HL-60/S4 treated with retinoic acid at 250 ng/mL for 4 days and 3 days (cell line): ENCODE measurements at regions not wholly inside any gene's neighbourhood (a gene's known extent, or its start where the extent isn't known, plus 50 kb on each side); places are given as distances from the start of the nearest gene placed in this dataset.

Experiments used
- in situ Hi-C: fragments of 300-500 bp; cut with MboI; formaldehyde crosslinking; loops from 2 replicates; pipeline ENCODE4 v1.7.0; 2022; ENCODE audit warnings: low sequenced_read_pairs

DNA sequence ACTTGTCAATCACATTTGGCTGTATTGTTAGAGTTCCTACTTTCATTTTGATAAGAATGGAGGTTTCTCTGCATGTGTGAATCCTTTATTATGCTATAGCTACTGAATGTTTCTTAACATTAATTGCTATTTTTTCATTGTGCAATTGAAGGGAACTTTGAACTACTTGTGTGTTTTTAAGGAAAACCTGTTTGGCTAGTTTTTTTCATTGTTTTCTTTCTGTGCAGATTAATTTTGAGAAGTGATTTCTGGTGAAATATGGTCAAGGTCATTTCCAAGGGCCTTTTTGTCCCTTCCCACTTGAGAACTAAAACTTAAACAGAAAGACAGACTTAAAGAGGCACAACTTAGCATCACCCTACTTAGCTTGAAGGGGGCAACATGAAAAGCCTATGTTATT lies 1309.2 kb upstream of the WWC1 start:
- in situ Hi-C loops, result no loop called here

DNA sequence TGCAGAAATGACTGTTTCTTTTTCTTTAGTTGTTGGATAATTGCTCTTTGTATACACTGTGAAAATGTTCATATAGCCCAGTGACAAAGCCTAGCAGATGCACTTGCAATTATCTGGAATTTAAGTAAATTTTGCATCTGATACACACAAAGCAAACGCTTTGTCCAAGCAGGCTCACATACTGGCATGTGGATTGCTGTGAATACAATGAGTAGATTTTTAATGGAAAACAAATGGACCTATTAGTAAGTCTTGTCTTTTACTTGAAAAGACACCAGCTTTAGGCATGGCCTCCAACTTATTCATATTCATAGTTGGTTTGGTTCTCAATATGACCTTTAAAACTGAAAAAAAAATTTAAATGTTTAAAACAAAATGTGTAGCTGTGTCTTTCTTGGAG lies 1299.8 kb upstream of the WWC1 start:
- in situ Hi-C loops, result no loop called here

DNA sequence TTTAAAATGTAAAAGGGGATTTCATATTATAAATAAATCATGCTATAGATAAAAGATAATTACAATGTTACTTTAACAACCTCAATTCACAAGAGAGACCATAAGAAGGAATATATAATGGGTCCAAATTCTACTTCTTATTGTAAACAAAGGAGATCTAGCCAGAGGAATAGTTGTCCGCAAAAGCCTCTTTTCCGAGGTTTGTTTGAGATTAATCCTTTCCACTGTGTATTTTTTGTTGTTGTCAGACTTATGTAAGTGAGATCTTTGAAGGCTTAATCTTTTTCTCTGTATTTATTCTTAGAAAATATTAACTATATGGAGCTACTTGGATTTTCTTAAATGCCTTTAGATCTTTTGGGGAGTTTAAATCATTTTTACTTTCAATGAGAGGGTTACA lies 1299.3 kb upstream of the WWC1 start:
- in situ Hi-C loops, result no loop called here

DNA sequence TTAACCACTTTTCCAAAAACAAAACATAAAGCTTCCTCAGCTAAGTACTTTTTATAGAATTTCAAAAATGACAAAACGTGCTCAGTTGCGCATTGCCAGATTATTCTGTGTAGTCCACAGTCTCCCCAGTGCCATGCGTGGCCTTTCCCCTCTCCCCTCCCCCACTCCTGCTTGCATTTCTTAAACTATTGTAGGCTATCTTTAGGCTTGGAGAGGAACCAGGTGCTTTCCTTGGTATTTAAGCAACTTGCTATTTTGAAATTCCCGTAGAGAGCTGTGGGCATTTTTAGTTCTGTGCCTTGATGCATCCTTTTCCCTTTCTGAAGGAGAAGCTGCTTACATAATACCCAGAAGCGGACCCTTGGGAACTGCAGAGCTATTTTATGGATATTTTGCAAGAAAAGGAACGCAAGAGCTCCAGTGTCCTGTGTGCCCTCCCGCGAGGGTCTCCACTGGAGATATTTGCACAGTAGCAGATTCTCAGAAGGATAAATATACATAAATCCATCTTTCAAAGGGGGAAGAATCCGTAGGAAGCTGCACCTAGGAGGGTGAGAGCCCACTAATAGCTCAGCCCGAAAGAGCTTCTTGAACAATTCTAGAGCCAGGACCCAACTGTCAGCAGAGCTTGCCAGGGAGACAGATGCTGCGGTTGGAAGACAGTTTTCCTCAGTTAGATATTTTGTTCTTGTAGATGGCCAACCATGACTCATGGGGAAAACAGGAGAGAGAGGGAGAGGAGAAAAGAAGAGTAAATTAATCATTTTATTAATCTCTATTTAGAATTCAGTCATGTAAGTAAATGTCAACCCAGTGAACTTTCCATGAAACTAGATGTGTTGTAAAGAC lies 1298.3 kb upstream of the WWC1 start:
- in situ Hi-C loops, result no loop called here

DNA sequence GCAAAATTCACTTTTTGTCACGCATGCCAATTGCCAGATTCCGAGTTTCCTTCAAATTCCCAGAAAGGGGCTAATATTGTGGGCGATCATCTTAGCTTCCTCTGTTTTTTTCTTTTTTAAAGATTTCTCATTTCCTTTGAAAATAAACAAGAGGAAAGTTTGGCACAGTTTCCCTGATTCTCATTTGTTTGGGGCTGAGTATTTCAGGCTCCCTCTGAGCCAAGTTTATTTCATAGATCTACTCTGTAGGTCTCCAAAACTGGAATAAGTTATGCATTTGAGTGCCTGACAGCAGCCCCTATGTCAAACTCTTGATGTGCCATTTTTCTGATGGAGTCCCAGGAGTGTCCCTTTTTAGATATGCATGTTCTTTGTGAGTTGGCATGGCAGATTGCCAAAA lies 1297.2 kb upstream of the WWC1 start:
- in situ Hi-C loops, result no loop called here

DNA sequence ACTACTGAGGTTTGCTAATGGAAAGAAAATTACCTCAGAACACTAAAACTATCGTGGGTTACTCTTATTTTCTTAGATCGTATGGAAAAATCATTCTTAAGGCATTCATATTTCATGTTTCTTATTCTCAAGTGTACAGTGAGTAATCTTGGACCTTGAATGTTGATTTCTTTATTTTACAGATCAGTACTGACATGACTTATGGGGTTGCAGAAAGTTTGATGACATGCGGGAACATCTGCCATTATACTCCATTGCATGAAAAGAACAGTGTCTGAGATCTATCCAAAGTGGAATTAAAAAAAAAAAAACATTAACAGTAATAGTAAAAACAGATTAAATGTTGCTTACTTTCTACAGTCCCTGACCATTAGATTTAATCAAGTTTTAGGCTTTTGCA lies 1290.2 kb upstream of the WWC1 start:
- in situ Hi-C loops, result no loop called here

DNA sequence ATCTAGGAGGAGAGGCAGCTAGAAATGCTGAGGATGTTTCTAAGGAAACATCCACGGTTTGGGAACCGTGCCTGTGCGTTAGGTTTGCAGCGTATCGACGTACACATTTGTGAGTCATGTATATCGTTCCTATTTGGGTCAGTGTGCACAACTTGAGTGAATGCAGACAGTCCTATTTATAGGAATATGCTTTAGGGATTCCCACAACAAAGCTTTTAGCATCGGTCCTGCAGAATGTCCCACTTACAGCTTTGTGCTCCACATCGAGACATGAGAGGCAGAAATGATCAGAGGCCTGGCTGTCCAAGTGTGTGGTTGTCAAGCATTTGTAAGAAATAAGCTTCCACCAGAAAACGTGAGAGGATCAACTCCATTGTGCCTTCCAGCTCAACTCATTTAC lies 1282.7 kb upstream of the WWC1 start:
- in situ Hi-C loops, result no loop called here

DNA sequence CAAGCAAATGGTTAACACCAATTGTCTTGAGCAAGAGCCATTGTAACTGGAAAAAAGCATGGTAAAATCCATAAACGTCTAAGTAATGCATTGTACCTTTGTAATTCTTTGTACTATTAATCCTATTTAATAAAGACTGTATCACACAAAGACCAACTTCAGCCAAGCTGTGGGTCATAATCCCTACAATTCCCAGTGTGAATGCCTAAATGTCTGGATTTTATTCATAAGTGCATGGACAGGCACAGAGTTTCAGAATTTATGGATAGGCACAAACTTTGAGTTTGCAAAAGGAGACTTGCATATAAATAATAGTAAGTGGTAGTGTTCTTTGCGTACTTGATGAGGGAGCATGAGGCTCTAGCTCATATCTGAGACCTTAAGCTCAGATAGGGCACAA lies 1280.2 kb upstream of the WWC1 start:
- in situ Hi-C loops, result no loop called here

DNA sequence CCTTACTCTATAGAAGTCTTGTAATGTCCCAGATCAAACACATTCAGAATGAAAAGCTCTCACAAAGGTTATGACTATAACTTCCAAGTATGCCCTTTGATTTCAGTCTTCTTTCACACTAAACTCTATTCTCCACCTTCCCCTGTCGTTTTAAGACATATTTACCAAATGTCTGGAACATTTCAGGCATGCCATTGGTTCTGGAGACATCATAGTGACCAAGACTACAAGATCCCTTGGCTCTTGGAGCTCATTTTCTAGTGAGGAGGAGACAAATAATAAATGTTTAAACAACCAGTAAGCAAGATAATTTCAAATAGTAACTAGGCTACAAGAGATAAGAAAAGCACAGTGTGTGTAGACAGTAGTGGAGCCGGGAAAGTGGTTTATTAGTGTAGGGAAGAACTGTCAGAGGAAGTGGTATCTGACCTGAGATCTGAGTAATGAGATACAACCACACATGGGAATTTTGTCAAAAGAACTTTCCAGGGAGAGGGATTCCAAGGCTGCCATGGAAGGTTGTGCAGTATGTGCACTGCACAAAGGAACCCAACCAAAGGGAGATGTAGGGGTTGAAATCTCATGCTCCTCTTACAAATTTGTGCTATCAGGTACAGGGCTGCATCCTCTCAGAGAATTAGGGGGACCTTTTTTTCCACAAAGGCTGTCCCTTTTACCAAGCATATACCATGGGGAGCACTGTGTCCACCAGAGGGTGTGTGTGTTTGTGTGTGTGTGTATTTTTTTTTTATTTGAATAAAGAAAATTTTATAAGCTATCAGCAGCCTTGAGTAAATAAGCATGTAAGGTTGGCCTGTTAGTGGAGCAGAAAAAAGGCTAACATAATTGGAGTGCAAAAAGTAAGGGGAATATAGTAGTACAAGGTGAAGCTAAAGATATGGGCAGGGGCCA lies 1279.1 kb upstream of the WWC1 start:
- in situ Hi-C loops, result no loop called here

DNA sequence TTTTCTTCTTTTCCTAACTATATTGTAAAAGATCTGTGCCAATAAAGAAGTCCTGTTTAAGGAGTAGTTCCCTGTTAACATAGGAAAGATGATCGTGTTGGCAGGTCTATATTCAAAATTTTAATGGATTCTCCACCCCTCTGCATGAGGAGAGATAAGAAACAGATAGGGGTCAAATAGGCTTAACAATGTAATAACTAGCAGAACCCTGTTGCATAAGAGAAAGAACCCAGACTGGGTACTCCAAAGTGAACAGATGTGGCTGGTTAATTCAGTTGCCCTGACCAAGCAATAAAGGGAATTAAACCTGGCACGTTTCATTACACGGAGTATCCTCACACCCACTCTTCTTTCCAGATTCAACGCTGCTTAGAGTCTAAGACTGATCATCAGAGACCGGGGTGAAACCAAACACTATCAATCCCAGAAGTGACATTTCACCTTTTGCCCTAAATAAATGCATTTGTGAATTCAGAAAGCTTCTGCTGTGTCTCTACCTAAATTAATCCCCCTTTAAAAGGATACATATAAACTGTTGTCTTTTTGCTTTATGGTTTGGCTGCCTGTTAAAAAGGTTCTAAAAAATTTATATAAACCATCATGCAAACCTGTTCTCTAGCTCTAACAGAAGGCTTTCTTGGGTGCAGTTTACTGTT lies 1276.9 kb upstream of the WWC1 start:
- in situ Hi-C loops, result no loop called here

DNA sequence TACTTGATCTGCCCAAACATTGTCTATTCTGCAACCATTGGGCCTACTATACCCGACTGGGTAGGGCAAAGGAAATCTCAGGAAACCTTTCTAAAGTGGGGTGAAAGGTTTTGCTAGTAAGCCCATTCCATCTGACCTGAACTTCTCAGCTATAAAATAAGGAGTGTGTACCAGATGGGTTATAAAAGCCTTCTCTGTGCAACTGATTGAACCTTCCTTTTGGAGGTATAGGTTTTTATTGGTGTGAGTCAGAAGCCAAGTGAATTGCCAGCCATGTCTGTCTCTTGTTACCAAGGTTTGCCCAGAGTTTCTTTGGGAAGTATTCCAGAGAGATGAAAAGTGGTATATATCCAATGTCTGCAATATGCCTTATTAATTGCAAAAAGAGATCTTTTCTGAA lies 1271.0 kb upstream of the WWC1 start:
- in situ Hi-C loops, result no loop called here

DNA sequence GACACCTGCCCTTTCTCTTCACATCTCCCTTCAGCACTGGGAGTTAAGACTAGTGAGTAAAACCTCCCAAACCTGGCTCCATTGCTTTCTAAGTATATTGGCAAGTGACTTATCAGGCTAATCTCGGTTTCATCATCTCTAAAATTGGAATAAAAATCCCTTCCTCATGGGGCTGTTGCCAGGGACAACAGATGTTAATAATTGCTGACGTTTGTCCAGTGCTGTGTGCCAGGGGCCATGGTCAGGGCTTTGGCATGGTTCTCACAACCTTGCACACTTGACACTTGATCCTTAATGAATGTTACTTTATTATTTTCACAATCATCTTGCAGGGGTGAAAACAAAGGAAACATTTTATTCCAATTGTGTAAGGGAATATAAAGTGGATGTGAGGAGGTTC lies 1262.0 kb upstream of the WWC1 start:
- in situ Hi-C loops, result no loop called here

DNA sequence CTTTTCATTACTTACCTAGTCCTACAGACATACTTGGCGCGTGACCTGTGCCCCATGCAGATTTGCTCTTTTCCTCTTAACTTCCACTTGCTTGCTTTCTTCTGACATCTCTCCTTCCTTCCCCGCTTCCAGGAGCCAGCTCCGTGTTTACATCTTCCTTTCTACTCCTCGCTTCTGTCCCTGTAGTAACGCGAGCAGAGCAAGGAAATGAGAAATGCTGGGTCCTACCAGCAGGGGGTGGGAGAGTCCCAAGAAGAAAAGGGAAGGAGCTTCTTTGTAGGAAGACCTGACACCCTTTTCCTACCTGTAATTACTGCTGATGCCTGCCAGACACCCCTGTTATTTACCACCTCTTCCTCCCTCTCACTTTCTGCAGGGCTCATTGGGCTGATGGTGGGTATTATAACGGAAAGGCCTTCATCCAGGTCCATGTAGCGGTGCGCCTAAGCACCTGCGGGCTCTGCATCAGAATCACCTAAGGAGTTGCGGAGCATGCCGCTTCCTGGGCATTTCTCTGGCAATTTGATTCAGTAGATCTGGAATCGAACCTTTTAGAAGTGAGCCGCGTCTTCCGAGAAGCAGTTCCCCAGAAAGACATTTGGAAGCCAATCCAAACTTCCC lies 1260.8 kb upstream of the WWC1 start:
- in situ Hi-C loops, result no loop called here

DNA sequence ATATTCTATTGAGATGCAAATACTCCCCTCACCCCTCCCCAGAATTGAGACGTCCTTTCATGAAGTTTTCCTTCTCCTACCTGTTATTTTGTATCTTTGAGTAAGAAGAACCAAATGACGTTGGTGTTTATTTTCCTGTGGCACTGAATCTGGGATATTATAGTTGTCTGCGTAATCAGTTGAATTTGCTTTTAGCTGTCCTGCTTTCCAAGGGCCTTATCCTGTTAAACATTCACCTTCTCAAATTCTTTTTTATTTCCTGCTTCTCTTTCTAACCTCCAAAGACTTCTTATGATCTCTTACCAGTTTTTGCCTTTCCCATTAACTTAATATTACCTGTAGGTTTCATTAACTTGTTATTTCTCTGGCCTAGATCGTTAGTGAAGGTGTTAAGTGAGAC lies 1254.9 kb upstream of the WWC1 start:
- in situ Hi-C loops, result no loop called here

DNA sequence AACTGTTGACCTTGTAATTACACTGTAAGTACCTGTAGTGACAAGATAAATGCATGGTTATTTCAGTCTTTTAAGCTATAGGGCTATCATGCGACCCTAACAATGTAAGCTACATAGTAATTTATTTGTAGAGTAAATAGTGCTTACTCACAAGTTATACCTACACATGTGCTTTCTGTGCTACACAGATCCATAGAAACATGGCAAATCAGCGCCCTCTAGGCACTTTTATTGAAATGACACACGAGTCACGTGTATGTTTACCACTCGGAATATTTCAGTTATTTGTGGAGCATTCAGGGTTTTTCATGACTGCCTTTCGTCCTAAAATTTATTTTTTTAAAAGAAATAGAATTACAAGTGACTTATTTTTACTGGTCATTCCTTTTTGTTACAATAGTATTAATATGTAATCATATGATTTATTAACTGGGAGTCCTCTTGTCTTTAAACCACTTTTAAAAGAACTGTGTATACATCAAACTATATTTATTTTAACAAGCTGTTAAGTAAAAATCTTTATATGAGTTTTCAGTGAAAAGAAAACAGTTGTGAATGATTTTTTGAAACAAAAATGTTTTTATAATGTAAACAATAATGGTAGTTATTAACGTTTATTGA lies 1242.3 kb upstream of the WWC1 start:
- in situ Hi-C loops, result no loop called here

DNA sequence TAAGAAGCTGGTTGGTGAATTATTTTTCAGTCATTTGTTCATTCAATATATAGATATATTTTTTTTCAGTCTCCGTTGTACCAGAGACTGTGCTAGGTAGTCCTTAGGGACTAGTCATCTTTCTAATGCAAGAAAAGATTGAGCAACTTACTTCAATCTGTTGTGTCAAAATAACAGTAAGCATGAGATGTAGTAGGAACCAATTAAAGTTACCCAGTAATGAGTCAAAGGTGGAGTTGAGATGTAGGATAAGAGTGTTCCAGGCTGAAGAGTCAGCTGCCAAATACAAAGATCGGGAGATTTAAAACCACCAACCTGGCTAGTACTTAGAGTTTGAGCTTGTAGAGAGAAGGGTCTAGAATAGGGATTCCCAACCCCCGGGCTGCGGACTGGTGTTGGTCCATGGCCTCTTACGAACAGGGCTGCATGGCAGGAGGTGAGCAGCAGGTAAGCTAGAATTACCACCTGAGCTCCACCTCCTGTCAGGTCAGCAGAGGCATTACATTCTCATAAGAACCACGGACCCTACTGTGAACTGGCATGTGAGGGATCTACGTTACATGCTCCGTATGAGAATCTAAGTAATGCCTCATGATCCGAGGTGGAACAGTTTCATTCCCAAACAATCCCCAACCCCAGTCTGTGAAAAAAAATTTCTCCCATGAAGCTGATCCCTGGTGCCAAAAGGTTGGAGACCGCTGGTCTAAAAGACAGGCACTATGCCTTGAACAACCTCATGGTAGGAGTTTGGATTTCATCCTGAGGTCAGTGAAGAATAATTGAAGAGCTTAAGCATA lies 1241.5 kb upstream of the WWC1 start:
- in situ Hi-C loops, result no loop called here

DNA sequence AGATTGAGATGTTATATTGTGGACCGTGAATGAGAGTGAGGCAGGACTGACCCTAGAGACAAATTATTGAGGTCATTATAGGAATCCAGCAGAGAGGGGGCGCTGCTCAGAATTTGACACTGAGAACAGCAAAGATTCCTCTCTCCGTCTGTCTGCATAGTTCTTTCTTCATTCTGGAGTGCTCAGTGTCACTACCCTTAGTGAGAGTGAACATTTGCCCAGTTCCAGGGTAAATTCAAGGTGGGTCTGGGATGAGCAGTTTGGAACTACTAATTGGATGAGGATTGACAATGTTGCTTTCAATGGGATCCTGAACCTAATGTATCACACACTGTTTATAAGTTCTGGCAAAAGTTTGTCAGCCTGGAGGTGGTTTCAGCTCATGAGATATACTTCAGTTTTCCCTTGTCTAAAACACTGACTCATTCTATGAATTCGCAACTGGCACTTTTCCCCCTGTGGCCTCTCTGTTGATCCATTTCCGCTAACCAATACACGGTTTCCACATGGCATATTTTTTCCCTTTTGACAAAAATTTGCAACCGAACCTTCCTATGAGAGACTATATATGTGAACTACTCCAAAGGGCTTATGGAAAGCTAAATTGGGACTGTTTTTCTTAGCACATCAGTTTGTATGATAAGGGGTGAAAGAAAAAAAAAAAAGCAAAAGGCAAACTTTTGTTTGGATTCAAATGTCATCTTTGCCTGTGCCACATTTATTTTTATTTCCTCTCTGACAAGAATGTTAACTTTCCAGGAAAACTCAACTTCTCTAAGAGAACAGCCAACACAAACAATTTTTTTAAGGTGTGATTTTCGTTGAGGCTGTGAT lies 1240.7 kb upstream of the WWC1 start:
- in situ Hi-C loops, result no loop called here

DNA sequence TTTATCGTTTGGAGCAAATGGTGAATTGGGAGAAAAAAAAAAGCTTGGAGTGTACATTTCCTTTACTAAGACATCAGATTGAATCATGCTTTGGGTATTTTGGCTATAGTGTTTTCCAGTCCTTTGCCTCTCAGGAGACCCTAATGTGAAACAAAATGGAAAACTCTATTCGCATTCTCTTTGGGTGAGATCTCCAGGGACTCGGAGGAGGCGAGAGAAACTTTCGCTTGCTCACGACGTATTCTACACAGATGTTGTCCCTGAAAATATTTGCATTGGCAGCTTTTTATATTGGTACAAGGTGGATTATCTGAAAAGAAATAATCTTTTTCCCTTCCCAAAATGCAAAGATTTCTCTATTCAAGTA lies 1240.1 kb upstream of the WWC1 start:
- in situ Hi-C loops, result no loop called here

DNA sequence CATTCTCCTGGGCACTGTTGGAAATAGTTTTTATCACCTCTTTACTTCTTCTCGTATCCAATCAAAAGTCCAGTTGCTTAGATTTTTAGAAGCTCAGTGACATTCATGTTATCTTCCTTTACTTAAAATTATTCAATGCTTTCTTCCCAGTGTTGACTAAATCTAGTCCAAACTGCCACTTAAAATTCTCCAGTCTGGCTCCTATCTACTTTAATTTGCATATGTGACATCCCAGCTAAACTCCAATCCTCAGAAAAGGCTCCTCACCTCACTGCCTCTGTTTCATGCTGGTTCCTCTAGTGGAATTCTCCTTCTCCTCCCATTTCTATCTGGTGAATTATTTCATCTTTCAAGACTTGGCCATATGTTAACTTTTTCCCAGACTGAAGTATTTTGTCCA lies 1238.7 kb upstream of the WWC1 start:
- in situ Hi-C loops, result no loop called here
